PC-9 (cell line): ENCODE measurements at regions not wholly inside any gene's neighbourhood (a gene's known extent, or its start where the extent isn't known, plus 50 kb on each side); places are given as distances from the start of the nearest gene placed in this dataset.

Experiments used
- CTCF ChIP-seq: fragments of 200-600 bp; sonication (generic); conservative IDR thresholded peaks from 2 replicates; pipeline ENCODE4 v1.6.1; 2017; ENCODE audit warnings: mixed run types, antibody characterized with exemption, mild to moderate bottlenecking, moderate library complexity
- EZH2 ChIP-seq: fragments of 200-600 bp; sonication (generic); IDR thresholded peaks from 2 replicates; pipeline ENCODE4 v1.8.0; 2017; ENCODE audit warnings: antibody characterized with exemption, low read depth

- TF ChIP-seq CTCF (no peak), EZH2 (no peak)
Observed at GRCh38 chr4:123507376-123507775, 110.8 kb downstream of the SPRY1 start.
